ENCODE measurements at regions not wholly inside any gene's neighbourhood (a gene's known extent, or its start where the extent isn't known, plus 50 kb on each side); places are given as distances from the start of the nearest gene placed in this dataset.
A peak's percentile ranks its signal among the peaks of the same experiment; 100 is the strongest.

- TF ChIP-seq, protein P1, sequence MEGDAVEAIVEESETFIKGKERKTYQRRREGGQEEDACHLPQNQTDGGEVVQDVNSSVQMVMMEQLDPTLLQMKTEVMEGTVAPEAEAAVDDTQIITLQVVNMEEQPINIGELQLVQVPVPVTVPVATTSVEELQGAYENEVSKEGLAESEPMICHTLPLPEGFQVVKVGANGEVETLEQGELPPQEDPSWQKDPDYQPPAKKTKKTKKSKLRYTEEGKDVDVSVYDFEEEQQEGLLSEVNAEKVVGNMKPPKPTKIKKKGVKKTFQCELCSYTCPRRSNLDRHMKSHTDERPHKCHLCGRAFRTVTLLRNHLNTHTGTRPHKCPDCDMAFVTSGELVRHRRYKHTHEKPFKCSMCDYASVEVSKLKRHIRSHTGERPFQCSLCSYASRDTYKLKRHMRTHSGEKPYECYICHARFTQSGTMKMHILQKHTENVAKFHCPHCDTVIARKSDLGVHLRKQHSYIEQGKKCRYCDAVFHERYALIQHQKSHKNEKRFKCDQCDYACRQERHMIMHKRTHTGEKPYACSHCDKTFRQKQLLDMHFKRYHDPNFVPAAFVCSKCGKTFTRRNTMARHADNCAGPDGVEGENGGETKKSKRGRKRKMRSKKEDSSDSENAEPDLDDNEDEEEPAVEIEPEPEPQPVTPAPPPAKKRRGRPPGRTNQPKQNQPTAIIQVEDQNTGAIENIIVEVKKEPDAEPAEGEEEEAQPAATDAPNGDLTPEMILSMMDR (conservative IDR thresholded peaks at IDR 0.05; ENCODE audit: low read depth, low read length), result peak; percentile 37; the same call in 1 of the 2 replicates
- TF ChIP-seq EZH2 (IDR thresholded peaks at IDR 0.05; ENCODE audit: low read length, unreplicated experiment), result no peak
- TF ChIP-seq EZH2phosphoT487 (IDR thresholded peaks at IDR 0.05; ENCODE audit: borderline replicate concordance, low read length), result no peak
These were observed 395.5 kb upstream of the HNRNPA3 start for GRCh38 chr2:176817061-176817565.
